Smooth muscle cell (in vitro differentiated cells): ENCODE measurements at regions not wholly inside any gene's neighbourhood (a gene's known extent, or its start where the extent isn't known, plus 50 kb on each side); places are given as distances from the start of the nearest gene placed in this dataset.

Experiments
- DNase-seq: peaks from one replicate; lab custom pipeline; 2025; ENCODE audit not compliant: unreplicated experiment; lab: John Stamatoyannopoulos, UW
- H2AFZ ChIP-seq: fragments of 200-600 bp; sonication (generic); 2 replicates; pipeline ENCODE4 v1.6.0; 2016; ENCODE audit warnings: antibody characterized with exemption, low read depth, mild to moderate bottlenecking
- H3F3A ChIP-seq: fragments of 200-600 bp; sonication (generic); 2 replicates; pipeline ENCODE4 v1.6.0; 2017; ENCODE audit warnings: antibody characterized with exemption, low read depth
- H3K27ac ChIP-seq: fragments of 200-600 bp; sonication (generic); 2 replicates; pipeline ENCODE4 v1.5.1; 2016; ENCODE audit warnings: low read depth, mild to moderate bottlenecking
- H3K27me3 ChIP-seq: fragments of 200-600 bp; sonication (generic); 2 replicates; pipeline ENCODE4 v1.6.1; 2016; ENCODE audit warnings: low read depth, mild to moderate bottlenecking
- H3K36me3 ChIP-seq: fragments of 200-600 bp; sonication (generic); 2 replicates; pipeline ENCODE4 v1.5.1; 2016; ENCODE audit warnings: low read depth
- H3K4me1 ChIP-seq: fragments of 200-600 bp; sonication (generic); 2 replicates; pipeline ENCODE4 v1.5.1; 2016; ENCODE audit warnings: low read depth
- H3K4me2 ChIP-seq: fragments of 200-600 bp; sonication (generic); 2 replicates; pipeline ENCODE4 v1.6.0; 2016; ENCODE audit warnings: mild to moderate bottlenecking
- H3K4me3 ChIP-seq: fragments of 200-600 bp; sonication (generic); 2 replicates; pipeline ENCODE4 v1.5.1; 2016; ENCODE audit warnings: mild to moderate bottlenecking
- H3K79me2 ChIP-seq: fragments of 200-600 bp; sonication (generic); 2 replicates; pipeline ENCODE4 v1.6.0; 2016; ENCODE audit warnings: low read depth, mild to moderate bottlenecking
- H3K9ac ChIP-seq: fragments of 200-600 bp; sonication (generic); 2 replicates; pipeline ENCODE4 v1.6.0; 2016; ENCODE audit warnings: low read depth
- H3K9me3 ChIP-seq: fragments of 200-600 bp; sonication (generic); replicated peaks from 2 replicates; pipeline ENCODE4 v1.5.1; 2016; ENCODE audit warnings: low read depth
- H4K20me1 ChIP-seq: fragments of 200-600 bp; sonication (generic); 2 replicates; pipeline ENCODE4 v1.6.0; 2016; ENCODE audit warnings: low read depth
- WGBS: methylation state at CpG from one replicate; pipeline ENCODE4 v1.1.7; 2016; ENCODE audit warnings: low lambda C conversion rate; 5-methylcytosine and 5-hydroxymethylcytosine counted together
- TF ChIP-seq, protein P1 (sequence below): fragments of 200-600 bp; sonication (generic); IDR thresholded peaks from 2 replicates; pipeline ENCODE4 v1.5.1; 2017; ENCODE audit warnings: borderline replicate concordance, mild to moderate bottlenecking, antibody characterized with exemption; ENCODE audit not compliant: insufficient read depth, poor library complexity, severe bottlenecking

DNA sequence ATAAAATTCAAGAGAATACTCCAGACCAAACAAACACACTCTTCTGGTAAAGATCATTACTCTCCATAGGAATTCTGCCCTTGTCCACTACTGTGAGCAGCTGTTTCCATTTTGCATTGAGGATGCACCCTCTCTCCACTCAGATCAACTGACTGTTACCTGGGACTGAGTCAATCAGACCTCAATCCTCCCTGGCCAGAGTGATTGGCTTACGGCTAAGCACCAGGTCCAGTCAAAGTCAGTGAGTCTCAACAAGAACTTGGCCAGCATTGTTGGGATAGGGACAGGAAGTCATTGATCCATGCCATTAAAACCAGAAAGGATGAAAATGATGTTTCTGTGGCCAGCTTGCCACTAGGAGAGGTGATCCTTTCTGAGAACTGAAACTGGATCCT lies 79.7 kb downstream of the WNT5A start:
- no peak overlapping the region for H2AFZ ChIP-seq
- H3K36me3 ChIP-seq: no peaks in the 10 kb centered on the region
- no peaks in the 10 kb centered on the region for H4K20me1 ChIP-seq
- no peaks in the 10 kb centered on the region for H3K9me3 ChIP-seq
- no peak overlapping the region for H3K4me2 ChIP-seq
- H3K4me1 ChIP-seq: no peaks in the 10 kb centered on the region
- TF ChIP-seq, protein P1, sequence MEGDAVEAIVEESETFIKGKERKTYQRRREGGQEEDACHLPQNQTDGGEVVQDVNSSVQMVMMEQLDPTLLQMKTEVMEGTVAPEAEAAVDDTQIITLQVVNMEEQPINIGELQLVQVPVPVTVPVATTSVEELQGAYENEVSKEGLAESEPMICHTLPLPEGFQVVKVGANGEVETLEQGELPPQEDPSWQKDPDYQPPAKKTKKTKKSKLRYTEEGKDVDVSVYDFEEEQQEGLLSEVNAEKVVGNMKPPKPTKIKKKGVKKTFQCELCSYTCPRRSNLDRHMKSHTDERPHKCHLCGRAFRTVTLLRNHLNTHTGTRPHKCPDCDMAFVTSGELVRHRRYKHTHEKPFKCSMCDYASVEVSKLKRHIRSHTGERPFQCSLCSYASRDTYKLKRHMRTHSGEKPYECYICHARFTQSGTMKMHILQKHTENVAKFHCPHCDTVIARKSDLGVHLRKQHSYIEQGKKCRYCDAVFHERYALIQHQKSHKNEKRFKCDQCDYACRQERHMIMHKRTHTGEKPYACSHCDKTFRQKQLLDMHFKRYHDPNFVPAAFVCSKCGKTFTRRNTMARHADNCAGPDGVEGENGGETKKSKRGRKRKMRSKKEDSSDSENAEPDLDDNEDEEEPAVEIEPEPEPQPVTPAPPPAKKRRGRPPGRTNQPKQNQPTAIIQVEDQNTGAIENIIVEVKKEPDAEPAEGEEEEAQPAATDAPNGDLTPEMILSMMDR: no peak
- 97% methylated on average over 1 of the region's 1 CpG for WGBS
- H3K9ac ChIP-seq: no peak overlapping the region
- H3K4me3 ChIP-seq: no peak overlapping the region
- peak overlapping the region; percentile 14 for H3K27ac ChIP-seq
- peaks cover 2% of the 10 kb centered on the region for H3F3A ChIP-seq
- H3K79me2 ChIP-seq: no peaks in the 10 kb centered on the region
- H3K27me3 ChIP-seq: no peaks in the 10 kb centered on the region
- no peak for DNase-seq

DNA sequence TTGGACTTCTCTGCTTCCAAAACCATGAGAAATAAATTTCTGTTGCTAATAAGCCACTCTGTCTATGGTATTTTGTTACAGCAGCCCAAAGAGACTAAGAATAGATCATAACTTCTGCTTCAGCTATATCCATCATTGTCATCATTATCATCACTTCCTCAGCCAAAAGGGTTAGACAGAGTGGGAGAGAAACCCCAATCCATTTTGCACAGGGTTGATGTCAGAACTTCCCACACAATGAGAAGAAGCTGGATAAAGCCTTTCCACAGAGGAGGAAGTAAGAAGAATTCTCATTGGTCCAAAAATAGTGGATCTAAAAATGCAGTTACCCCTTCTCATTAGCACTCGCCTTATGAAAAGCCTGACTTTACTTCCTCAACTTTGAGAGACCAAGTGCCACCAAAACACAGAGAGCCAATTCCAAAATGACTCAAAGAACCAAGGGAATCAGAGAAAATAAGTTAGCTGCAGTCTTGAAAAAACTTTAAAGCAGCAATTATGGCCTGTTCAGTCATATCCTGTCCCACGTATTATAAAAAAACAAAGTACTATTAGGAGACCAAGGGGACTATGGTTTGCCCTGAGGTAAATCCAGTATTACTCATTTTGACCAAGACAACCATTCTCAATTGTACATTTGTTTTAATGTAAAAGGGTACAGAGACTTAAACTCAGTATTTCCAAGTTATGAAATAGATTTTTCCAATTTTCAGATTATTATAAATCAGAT lies 80.2 kb downstream of the WNT5A start:
- Histone ChIP-seq H3K4me2 (no peak overlapping the region), H3K27me3 (no peaks in the 10 kb centered on the region), H3K4me1 (no peaks in the 10 kb centered on the region), H3K9me3 (no peaks in the 10 kb centered on the region), H3F3A (peaks cover 2% of the 10 kb centered on the region), H3K9ac (no peak overlapping the region), H3K27ac (peak overlapping the region; percentile 14), H3K36me3 (no peaks in the 10 kb centered on the region), H4K20me1 (no peaks in the 10 kb centered on the region), H2AFZ (no peak overlapping the region), H3K79me2 (no peaks in the 10 kb centered on the region), H3K4me3 (no peak overlapping the region)
- TF ChIP-seq, protein P1: no peak
- 54% methylated on average over 2 of the region's 2 CpGs for WGBS
- no peak for DNase-seq

DNA sequence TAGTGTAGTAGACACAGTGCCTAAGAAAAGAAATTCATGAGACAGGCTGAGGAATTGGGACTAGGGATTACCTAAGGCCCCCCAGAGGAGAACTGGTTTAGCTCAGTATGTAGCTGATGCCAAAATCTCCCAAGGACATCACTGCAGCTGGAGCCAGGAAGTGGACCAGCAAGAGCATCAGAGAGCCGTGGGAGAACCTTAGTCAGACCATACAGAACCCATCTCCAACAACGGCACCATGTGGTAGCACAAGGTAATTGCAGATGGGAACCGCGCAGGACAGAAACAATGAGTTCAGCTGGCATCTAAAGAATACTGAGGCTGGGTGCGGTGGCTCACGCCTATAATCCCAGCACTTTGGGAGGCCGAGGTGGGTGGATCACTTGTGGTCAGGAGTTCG lies 81.7 kb downstream of the WNT5A start:
- Histone ChIP-seq H3F3A (no peaks in the 10 kb centered on the region), H4K20me1 (no peaks in the 10 kb centered on the region), H2AFZ (no peak overlapping the region), H3K4me2 (no peak overlapping the region), H3K9ac (no peak overlapping the region), H3K79me2 (no peaks in the 10 kb centered on the region), H3K4me1 (no peaks in the 10 kb centered on the region), H3K36me3 (no peaks in the 10 kb centered on the region), H3K27me3 (no peaks in the 10 kb centered on the region), H3K4me3 (no peak overlapping the region), H3K9me3 (no peaks in the 10 kb centered on the region), H3K27ac (no peak overlapping the region)
- DNase-seq: no peak
- TF ChIP-seq, protein P1: peak; percentile 24
- WGBS: 40% methylated on average over 8 of the region's 8 CpGs

DNA sequence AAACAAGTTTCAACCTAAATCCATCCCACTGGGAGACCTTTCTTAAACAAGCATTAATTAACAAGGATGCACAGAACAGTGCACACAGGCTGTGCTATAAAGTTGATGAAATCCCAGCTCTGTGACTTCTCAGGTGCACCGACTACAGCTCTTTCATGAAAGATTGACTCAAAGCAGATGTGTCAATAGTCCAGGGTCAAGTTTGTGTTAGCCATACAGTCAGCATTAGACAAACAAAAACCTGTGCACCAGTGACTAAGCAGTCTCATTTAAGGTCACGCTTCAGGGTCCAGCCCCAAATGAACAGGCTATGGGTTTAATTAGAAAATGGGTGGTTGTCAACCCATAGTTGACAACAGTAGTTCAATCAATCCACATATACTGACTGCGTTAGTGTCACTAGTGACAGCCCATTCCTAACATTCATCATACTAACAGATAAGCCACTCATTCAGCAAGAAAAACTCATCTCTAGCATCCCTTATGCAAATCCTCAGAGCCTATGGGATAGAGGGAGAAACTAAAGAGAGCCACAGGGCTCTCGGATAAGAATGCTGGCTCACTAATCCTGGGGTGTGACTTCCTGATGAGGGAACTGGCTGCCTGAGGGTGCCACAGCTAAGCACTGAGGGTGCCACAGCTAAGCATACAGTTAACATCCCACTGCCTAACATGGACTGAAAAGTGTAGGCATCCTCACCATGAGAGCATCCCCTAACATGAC lies 84.1 kb downstream of the WNT5A start:
- Histone ChIP-seq H3K4me3 (no peak overlapping the region), H3K4me1 (no peaks in the 10 kb centered on the region), H3K79me2 (no peaks in the 10 kb centered on the region), H3K36me3 (no peaks in the 10 kb centered on the region), H3K9ac (no peak overlapping the region), H3K27me3 (no peaks in the 10 kb centered on the region), H3K9me3 (no peaks in the 10 kb centered on the region), H3F3A (no peaks in the 10 kb centered on the region), H2AFZ (no peak overlapping the region), H3K4me2 (no peak overlapping the region), H4K20me1 (no peaks in the 10 kb centered on the region), H3K27ac (no peak overlapping the region)
- no peak for DNase-seq
- TF ChIP-seq, protein P1: no peak
- 74% methylated on average over 4 of the region's 4 CpGs for WGBS
